Panc1 (cell line): ENCODE measurements at regions not wholly inside any gene's neighbourhood (a gene's known extent, or its start where the extent isn't known, plus 50 kb on each side); places are given as distances from the start of the nearest gene placed in this dataset.

Experiments
- ATAC-seq: fragments of 200-7000 bp; cut with Tn5 transposase; 2 replicates; pipeline ENCODE4 v1.9.1; 2020; ENCODE audit warnings: mild to moderate bottlenecking, moderate library complexity
- BruUV-seq: library from RNA; stranded (reverse); fragments of 400-500 nt; replicated peaks from 2 replicates; lab custom pipeline; 2021; lab: Mats Ljungman, UMichigan
- CTCF ChIA-PET: fragments of 300-600 bp; sonication (Branson Sonifier 250); formaldehyde crosslinking; loops from one replicate; lab custom pipeline; 2022; ENCODE audit warnings: antibody characterized with exemption; lab: Charles Lee
- POLR2A ChIA-PET: fragments of 300-600 bp; sonication (Branson Sonifier 250); formaldehyde crosslinking; loops from one replicate; lab custom pipeline; 2022; ENCODE audit warnings: antibody characterized with exemption; lab: Charles Lee
- DNase-seq: peaks from one replicate; pipeline ENCODE4 v3.0.0-alpha.2; 2010; ENCODE audit warnings: low read depth, low spot score
- H3K27ac ChIP-seq: 2 replicates; pipeline ENCODE4 v1.5.1; 2011; ENCODE audit warnings: mild to moderate bottlenecking, low read length, inconsistent platforms
- H3K27me3 ChIP-seq: fragments of 200-500 bp; sonication (Bioruptor generic); 2 replicates; pipeline ENCODE4 v1.6.0; 2014; ENCODE audit warnings: low read length, inconsistent platforms; ENCODE audit not compliant: control insufficient read depth, insufficient read depth
- H3K36me3 ChIP-seq: fragments of 200-500 bp; sonication (Bioruptor generic); 2 replicates; pipeline ENCODE4 v1.5.1; 2014; ENCODE audit warnings: inconsistent platforms, mild to moderate bottlenecking, low read length, moderate library complexity; ENCODE audit not compliant: control insufficient read depth, insufficient read depth
- H3K4me1 ChIP-seq: 2 replicates; pipeline ENCODE4 v1.5.1; 2011; ENCODE audit warnings: inconsistent platforms, mild to moderate bottlenecking, low read length, moderate library complexity; ENCODE audit not compliant: control insufficient read depth, insufficient read depth
- H3K4me3 ChIP-seq, 2 experiments: 2 replicates each; pipeline ENCODE4 v1.5.1; 2011 to 2012; ENCODE audit warnings: low read depth in 2 of 2, low read length in 2 of 2, mild to moderate bottlenecking in 2 of 2, inconsistent platforms in 1 of 2, moderate library complexity in 1 of 2
- H3K9me3 ChIP-seq: fragments of 200-500 bp; sonication (Bioruptor generic); 2 replicates; pipeline ENCODE4 v1.5.1; 2014; ENCODE audit warnings: low read depth, mild to moderate bottlenecking, inconsistent platforms, low read length, moderate library complexity; ENCODE audit not compliant: control insufficient read depth, insufficient read depth
- POLR2AphosphoS5 ChIP-seq: IDR thresholded peaks from 2 replicates; pipeline ENCODE4 v1.6.1; 2012; ENCODE audit warnings: mild to moderate bottlenecking, low read depth, low read length, moderate library complexity
- SIN3A ChIP-seq: IDR thresholded peaks from 2 replicates; pipeline ENCODE4 v1.6.1; 2012; ENCODE audit warnings: low read depth, mild to moderate bottlenecking, low read length, moderate library complexity, borderline replicate concordance; ENCODE audit not compliant: insufficient read depth
- TCF7L2 ChIP-seq: IDR thresholded peaks from 2 replicates; pipeline ENCODE4 v1.6.1; 2011; ENCODE audit warnings: mild to moderate bottlenecking, low read depth, low read length, inconsistent platforms
- in situ Hi-C: cut with HindIII; loops from 2 replicates; pipeline ENCODE4 v1.10.0; 2016; ENCODE audit warnings: low sequenced_read_pairs, low pct_unique_long_range_greater_than_20kb
- intact Hi-C: fragments of 100-400 bp; cut with micrococcal nuclease; formaldehyde crosslinking; loops from one replicate; pipeline ENCODE4 v1.10.0; 2022; ENCODE audit not compliant: unreplicated experiment
- TF ChIP-seq, protein P1 (sequence below): fragments of 450-650 bp; IDR thresholded peaks from 2 replicates; pipeline ENCODE4 v1.5.1; 2017; ENCODE audit warnings: mild to moderate bottlenecking
- TF ChIP-seq, protein P2 (sequence below), 2 experiments: IDR thresholded peaks; 2 replicates each; pipeline ENCODE4 v1.6.1; 2011 to 2012; ENCODE audit warnings: low read depth in 2 of 2, control low read depth in 1 of 2, low read length in 1 of 2, mild to moderate bottlenecking in 1 of 2, moderate library complexity in 1 of 2; ENCODE audit not compliant: insufficient read depth in 1 of 2

GRCh38 chr4:114385195-114385985 is 213.2 kb upstream of the UGT8 start:
- in situ Hi-C loops (no loop called here), intact Hi-C loops (loop anchor here (2.0 kb wide), 1 partner anchor 991 kb away; no protein-coding TSS in a partner anchor)
- ATAC-seq (no peak), DNase-seq (no peak)
- Histone ChIP-seq H3K9me3 (no peaks in the 10 kb centered on the region), H3K36me3 (no peaks in the 10 kb centered on the region), H3K4me1 (no peaks in the 10 kb centered on the region), H3K4me3 (no peak overlapping the region), H3K27me3 (no peaks in the 10 kb centered on the region), H3K27ac (no peak overlapping the region)
- no peak for TF ChIP-seq POLR2AphosphoS5
- no peak for TF ChIP-seq TCF7L2
- TF ChIP-seq SIN3A, result no peak
- TF ChIP-seq, protein P1, sequence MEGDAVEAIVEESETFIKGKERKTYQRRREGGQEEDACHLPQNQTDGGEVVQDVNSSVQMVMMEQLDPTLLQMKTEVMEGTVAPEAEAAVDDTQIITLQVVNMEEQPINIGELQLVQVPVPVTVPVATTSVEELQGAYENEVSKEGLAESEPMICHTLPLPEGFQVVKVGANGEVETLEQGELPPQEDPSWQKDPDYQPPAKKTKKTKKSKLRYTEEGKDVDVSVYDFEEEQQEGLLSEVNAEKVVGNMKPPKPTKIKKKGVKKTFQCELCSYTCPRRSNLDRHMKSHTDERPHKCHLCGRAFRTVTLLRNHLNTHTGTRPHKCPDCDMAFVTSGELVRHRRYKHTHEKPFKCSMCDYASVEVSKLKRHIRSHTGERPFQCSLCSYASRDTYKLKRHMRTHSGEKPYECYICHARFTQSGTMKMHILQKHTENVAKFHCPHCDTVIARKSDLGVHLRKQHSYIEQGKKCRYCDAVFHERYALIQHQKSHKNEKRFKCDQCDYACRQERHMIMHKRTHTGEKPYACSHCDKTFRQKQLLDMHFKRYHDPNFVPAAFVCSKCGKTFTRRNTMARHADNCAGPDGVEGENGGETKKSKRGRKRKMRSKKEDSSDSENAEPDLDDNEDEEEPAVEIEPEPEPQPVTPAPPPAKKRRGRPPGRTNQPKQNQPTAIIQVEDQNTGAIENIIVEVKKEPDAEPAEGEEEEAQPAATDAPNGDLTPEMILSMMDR, result no peak
- TF ChIP-seq, protein P2, sequence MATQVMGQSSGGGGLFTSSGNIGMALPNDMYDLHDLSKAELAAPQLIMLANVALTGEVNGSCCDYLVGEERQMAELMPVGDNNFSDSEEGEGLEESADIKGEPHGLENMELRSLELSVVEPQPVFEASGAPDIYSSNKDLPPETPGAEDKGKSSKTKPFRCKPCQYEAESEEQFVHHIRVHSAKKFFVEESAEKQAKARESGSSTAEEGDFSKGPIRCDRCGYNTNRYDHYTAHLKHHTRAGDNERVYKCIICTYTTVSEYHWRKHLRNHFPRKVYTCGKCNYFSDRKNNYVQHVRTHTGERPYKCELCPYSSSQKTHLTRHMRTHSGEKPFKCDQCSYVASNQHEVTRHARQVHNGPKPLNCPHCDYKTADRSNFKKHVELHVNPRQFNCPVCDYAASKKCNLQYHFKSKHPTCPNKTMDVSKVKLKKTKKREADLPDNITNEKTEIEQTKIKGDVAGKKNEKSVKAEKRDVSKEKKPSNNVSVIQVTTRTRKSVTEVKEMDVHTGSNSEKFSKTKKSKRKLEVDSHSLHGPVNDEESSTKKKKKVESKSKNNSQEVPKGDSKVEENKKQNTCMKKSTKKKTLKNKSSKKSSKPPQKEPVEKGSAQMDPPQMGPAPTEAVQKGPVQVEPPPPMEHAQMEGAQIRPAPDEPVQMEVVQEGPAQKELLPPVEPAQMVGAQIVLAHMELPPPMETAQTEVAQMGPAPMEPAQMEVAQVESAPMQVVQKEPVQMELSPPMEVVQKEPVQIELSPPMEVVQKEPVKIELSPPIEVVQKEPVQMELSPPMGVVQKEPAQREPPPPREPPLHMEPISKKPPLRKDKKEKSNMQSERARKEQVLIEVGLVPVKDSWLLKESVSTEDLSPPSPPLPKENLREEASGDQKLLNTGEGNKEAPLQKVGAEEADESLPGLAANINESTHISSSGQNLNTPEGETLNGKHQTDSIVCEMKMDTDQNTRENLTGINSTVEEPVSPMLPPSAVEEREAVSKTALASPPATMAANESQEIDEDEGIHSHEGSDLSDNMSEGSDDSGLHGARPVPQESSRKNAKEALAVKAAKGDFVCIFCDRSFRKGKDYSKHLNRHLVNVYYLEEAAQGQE (IDR thresholded peaks at IDR 0.05; ENCODE audit: insufficient read depth in 1 of 2, low read depth in 2 of 2, low read length in 1 of 2), result no peak
- BruUV-seq, result no TSS peak
- ChIA-PET POLR2A (no interaction called here), CTCF (interaction anchor here (0.6 kb wide), 1 partner anchor 492 kb away, joined by 3 read pairs; no protein-coding TSS in a partner anchor)

DNA sequence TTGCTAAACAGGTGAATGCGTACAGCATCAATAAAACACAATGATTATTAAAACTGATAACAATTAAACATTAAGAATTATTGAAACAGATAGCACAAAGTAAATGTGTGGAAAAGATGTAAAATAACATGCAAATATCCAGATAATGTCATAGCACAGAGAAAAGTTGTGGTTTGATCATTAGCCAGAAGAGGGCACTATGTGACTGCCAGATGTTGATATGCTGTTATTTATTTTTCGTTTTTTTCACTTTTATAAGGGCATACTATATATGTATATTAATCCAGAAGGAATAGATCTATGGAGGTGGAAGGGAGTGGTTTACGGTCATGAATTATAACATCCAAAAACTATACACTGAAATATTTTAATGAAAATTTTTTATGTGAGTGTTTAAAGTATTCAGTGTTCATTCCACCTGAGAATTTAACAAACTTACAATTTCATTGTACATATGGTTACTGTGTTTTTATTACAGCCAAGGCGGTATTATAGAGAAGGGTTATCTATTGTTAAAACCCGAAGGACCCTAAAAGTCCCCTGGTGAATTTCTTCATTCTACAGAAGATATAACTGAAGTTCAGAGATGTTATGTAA is 211.9 kb upstream of the UGT8 start:
- TF ChIP-seq TCF7L2, result no peak
- TF ChIP-seq, protein P1, result peak; percentile 60; the same call in 1 of the 2 replicates
- no peaks in the 10 kb centered on the region for H3K36me3 ChIP-seq
- no peak overlapping the region for H3K27ac ChIP-seq
- no peaks in the 10 kb centered on the region for H3K4me1 ChIP-seq
- no peaks in the 10 kb centered on the region for H3K9me3 ChIP-seq
- ChIA-PET CTCF (no interaction called here), POLR2A (no interaction called here)
- H3K27me3 ChIP-seq, result no peaks in the 10 kb centered on the region
- no TSS peak for BruUV-seq
- in situ Hi-C loops (no loop called here), intact Hi-C loops (loop anchor here (1.0 to 2.0 kb wide), 2 partner anchors 272 to 309 kb away; no protein-coding TSS in a partner anchor)
- H3K4me3 ChIP-seq, result no peak overlapping the region
- ATAC-seq (no peak), DNase-seq (no peak)
